HG03060 (cell line): ENCODE measurements at regions not wholly inside any gene's neighbourhood (a gene's known extent, or its start where the extent isn't known, plus 50 kb on each side); places are given as distances from the start of the nearest gene placed in this dataset.

ENCODE experiments used
- ATAC-seq: cut with Tn5 transposase; IDR thresholded peaks from one replicate; pipeline ENCODE4 v1.9.1; 2021; ENCODE audit warnings: low read depth, moderate number of reproducible peaks; ENCODE audit not compliant: unreplicated experiment

- ATAC-seq = no peak
Observed at GRCh38 chr12:22981711-22982110, 356.7 kb downstream of the ETNK1 start.

GRCh38 chr12:22982635-22983034 is 357.7 kb downstream of the ETNK1 start:
- ATAC-seq = no peak

- ATAC-seq = no peak
Observed at GRCh38 chr12:22986997-22987396, 362.0 kb downstream of the ETNK1 start.

GRCh38 chr12:22990501-22990900 is 365.5 kb downstream of the ETNK1 start:
- ATAC-seq = no peak

- no peak for ATAC-seq
Observed at GRCh38 chr12:22991250-22991844, 366.4 kb downstream of the ETNK1 start.

GRCh38 chr12:22993609-22994315 is 368.8 kb downstream of the ETNK1 start:
- no peak for ATAC-seq

- ATAC-seq = no peak
Observed at GRCh38 chr12:22994316-22994675, 369.3 kb downstream of the ETNK1 start.

GRCh38 chr12:23001487-23001886 is 376.5 kb downstream of the ETNK1 start:
- ATAC-seq = no peak

- no peak for ATAC-seq
Observed at GRCh38 chr12:23002381-23002780, 377.4 kb downstream of the ETNK1 start.

GRCh38 chr12:23004473-23005020 is 379.6 kb downstream of the ETNK1 start:
- no peak for ATAC-seq

GRCh38 chr12:23005387-23005786 is 380.4 kb downstream of the ETNK1 start:
- ATAC-seq = no peak

GRCh38 chr12:23006413-23006812 is 381.4 kb downstream of the ETNK1 start:
- ATAC-seq = no peak

GRCh38 chr12:23008623-23009022 is 383.7 kb downstream of the ETNK1 start:
- no peak for ATAC-seq

GRCh38 chr12:23014749-23015148 is 389.8 kb downstream of the ETNK1 start:
- ATAC-seq = no peak

GRCh38 chr12:23025372-23026016 is 400.5 kb downstream of the ETNK1 start:
- ATAC-seq = no peak

GRCh38 chr12:23028158-23028802 is 403.3 kb downstream of the ETNK1 start:
- ATAC-seq = no peak

GRCh38 chr12:23029185-23029584 is 404.2 kb downstream of the ETNK1 start:
- ATAC-seq = no peak

GRCh38 chr12:23039834-23040233 is 414.9 kb downstream of the ETNK1 start:
- ATAC-seq = no peak

GRCh38 chr12:23041774-23042173 is 416.8 kb downstream of the ETNK1 start:
- no peak for ATAC-seq

- no peak for ATAC-seq
Observed at GRCh38 chr12:23043646-23044045, 418.7 kb downstream of the ETNK1 start.

GRCh38 chr12:23049180-23049579 is 424.2 kb downstream of the ETNK1 start:
- ATAC-seq = peak; percentile 76
